HCT116 (cell line): ENCODE measurements at regions not wholly inside any gene's neighbourhood (a gene's known extent, or its start where the extent isn't known, plus 50 kb on each side); places are given as distances from the start of the nearest gene placed in this dataset.

Source experiments
- ATAC-seq: fragments of 200-7000 bp; cut with Tn5 transposase; 2 replicates; pipeline ENCODE4 v1.9.1; 2020; ENCODE audit warnings: mild to moderate bottlenecking, moderate library complexity
- BruUV-seq: library from RNA; stranded (reverse); fragments of 400-500 nt; replicated peaks from 2 replicates; lab custom pipeline; 2021; lab: Mats Ljungman, UMichigan
- CTCF ChIA-PET: fragments of 300-600 bp; sonication (Branson Sonifier 250); formaldehyde crosslinking; loops from one replicate; lab custom pipeline; 2021; ENCODE audit warnings: antibody characterized with exemption; lab: Charles Lee
- POLR2A ChIA-PET: fragments of 300-600, 350-600 bp; sonication (Branson Sonifier 250); formaldehyde crosslinking; loops from one replicate; lab custom pipeline; 2021; ENCODE audit warnings: antibody characterized with exemption; lab: Charles Lee
- RAD21 ChIA-PET, 2 experiments: fragments of 300-600 bp; sonication (Branson Sonifier 250); formaldehyde crosslinking; loops; one replicate each; lab custom pipeline; 2023; ENCODE audit warnings: low total read pairs in 2 of 2; ENCODE audit not compliant: uncharacterized antibody in 2 of 2, unreplicated experiment in 2 of 2, low non-redundant PET in 1 of 2; lab: Charles Lee
- DNase-seq: peaks from one replicate; pipeline ENCODE4 v3.0.0-alpha.2; 2010; ENCODE audit warnings: low read depth, low spot score
- H2AFZ ChIP-seq: fragments of 200-600 bp; shearing (Covaris generic), sonication (generic); 2 replicates; pipeline ENCODE4 v1.6.1; 2017; ENCODE audit warnings: low read depth, mixed run types, mixed read lengths, antibody characterized with exemption, low read length; ENCODE audit not compliant: poor library complexity, severe bottlenecking
- H3K27ac ChIP-seq: 2 replicates; pipeline ENCODE4 v1.5.1; 2012; ENCODE audit warnings: low read depth, low read length
- H3K27me3 ChIP-seq: fragments of 200-600 bp; sonication (generic); 2 replicates; pipeline ENCODE4 v1.6.1; 2016; ENCODE audit warnings: mixed run types, low read length, mixed read lengths; ENCODE audit not compliant: insufficient read depth
- H3K36me3 ChIP-seq, 2 experiments: fragments of 200-500 bp in 1 of 2; fragments of 200-600 bp in 1 of 2; sonication (Bioruptor generic) in 1 of 2; sonication (generic) in 1 of 2; 2 replicates each; pipeline versions ENCODE4 v1.5.1 to v1.6.1; 2014 to 2016; ENCODE audit warnings: low read length in 2 of 2, inconsistent platforms in 1 of 2, mixed read lengths in 1 of 2, mixed run types in 1 of 2; ENCODE audit not compliant: insufficient read depth in 2 of 2, control insufficient read depth in 1 of 2
- H3K4me1 ChIP-seq, 2 experiments: fragments of 200-600 bp in 1 of 2; sonication (generic) in 1 of 2; 2 replicates each; pipeline versions ENCODE4 v1.5.1 to v1.6.1; 2012 to 2017; ENCODE audit warnings: low read length in 2 of 2, inconsistent platforms in 1 of 2, mild to moderate bottlenecking in 1 of 2, mixed read lengths in 1 of 2, mixed run types in 1 of 2, moderate library complexity in 1 of 2; ENCODE audit not compliant: insufficient read depth in 2 of 2, control insufficient read depth in 1 of 2
- H3K4me2 ChIP-seq: fragments of 200-600 bp; sonication (generic); 2 replicates; pipeline ENCODE4 v1.6.1; 2017; ENCODE audit warnings: mixed run types, low read length, mixed read lengths
- H3K4me3 ChIP-seq, 2 experiments: fragments of 200-600 bp in 1 of 2; sonication (generic) in 1 of 2; replicated peaks in 1 of 2; 2 replicates each; pipeline ENCODE4 v1.5.1; 2011 to 2016; ENCODE audit warnings: low read length in 2 of 2, control low read depth in 1 of 2, low read depth in 1 of 2, mild to moderate bottlenecking in 1 of 2, mixed read lengths in 1 of 2, mixed run types in 1 of 2
- H3K79me2 ChIP-seq: fragments of 200-600 bp; sonication (generic); 2 replicates; pipeline ENCODE4 v1.6.1; 2017; ENCODE audit warnings: mild to moderate bottlenecking, mixed run types, low read length, moderate library complexity, mixed read lengths; ENCODE audit not compliant: insufficient read depth
- H3K9ac ChIP-seq: fragments of 200-600 bp; sonication (generic); 2 replicates; pipeline ENCODE4 v1.6.1; 2016; ENCODE audit warnings: low read length, mixed read lengths
- H3K9me2 ChIP-seq: fragments of 200-600 bp; sonication (generic), shearing (Covaris generic); 2 replicates; pipeline ENCODE4 v1.6.1; 2017; ENCODE audit warnings: mixed run types, mild to moderate bottlenecking, moderate library complexity; ENCODE audit not compliant: insufficient read depth
- H3K9me3 ChIP-seq, 2 experiments: fragments of 200-500 bp in 1 of 2; fragments of 200-600 bp in 1 of 2; sonication (Bioruptor generic) in 1 of 2; sonication (generic) in 1 of 2; 2 replicates each; pipeline ENCODE4 v1.6.1; 2014 to 2017; ENCODE audit warnings: low read length in 2 of 2, mixed read lengths in 2 of 2, inconsistent platforms in 1 of 2, low read depth in 1 of 2, mild to moderate bottlenecking in 1 of 2, mixed run types in 1 of 2, moderate library complexity in 1 of 2; ENCODE audit not compliant: control insufficient read depth in 1 of 2, insufficient read depth in 1 of 2
- H4K20me1 ChIP-seq: fragments of 200-600 bp; sonication (generic), shearing (Covaris generic); 2 replicates; pipeline ENCODE4 v1.6.1; 2017; ENCODE audit warnings: mixed run types, mild to moderate bottlenecking, moderate library complexity; ENCODE audit not compliant: insufficient read depth
- CTCF ChIP-seq, 3 experiments: fragments of 200-600 bp in 1 of 3; sonication (generic) in 1 of 3; IDR thresholded peaks in 2 of 3; conservative IDR thresholded peaks in 1 of 3; 2 replicates each; pipeline ENCODE4 v1.5.1; 2012 to 2017; ENCODE audit warnings: low read depth in 2 of 3, low read length in 2 of 3, antibody characterized with exemption in 1 of 3, borderline replicate concordance in 1 of 3, control low read depth in 1 of 3, mild to moderate bottlenecking in 1 of 3, mixed read lengths in 1 of 3, mixed run types in 1 of 3, moderate library complexity in 1 of 3; ENCODE audit not compliant: insufficient read depth in 1 of 3
- ELF1 ChIP-seq: IDR thresholded peaks from 2 replicates; pipeline ENCODE4 v1.6.1; 2012; ENCODE audit warnings: low read depth, borderline replicate concordance
- EZH2phosphoT487 ChIP-seq: fragments of 200-600 bp; IDR thresholded peaks from 2 replicates; pipeline ENCODE4 v1.6.1; 2018; ENCODE audit warnings: antibody characterized with exemption, borderline replicate concordance
- POLR2AphosphoS5 ChIP-seq: IDR thresholded peaks from 2 replicates; pipeline ENCODE4 v1.6.1; 2011; ENCODE audit warnings: mild to moderate bottlenecking, low read depth, low read length, moderate library complexity
- RAD21 ChIP-seq: IDR thresholded peaks from 2 replicates; pipeline ENCODE4 v1.6.1; 2012; ENCODE audit warnings: low read depth, mild to moderate bottlenecking
- SRF ChIP-seq: IDR thresholded peaks from 2 replicates; pipeline ENCODE4 v1.6.1; 2012; ENCODE audit warnings: low read depth
- intact Hi-C: fragments of 100-400 bp; cut with micrococcal nuclease; formaldehyde crosslinking; loops from 2 replicates; pipeline ENCODE4 v1.10.0; 2022
- TF ChIP-seq, protein P1 (sequence below): IDR thresholded peaks from 2 replicates; pipeline ENCODE4 v1.6.1; 2012
- TF ChIP-seq, protein P2 (sequence below): IDR thresholded peaks from 2 replicates; pipeline ENCODE4 v1.6.1; 2012; ENCODE audit warnings: low read depth

GRCh38 chr5:175181331-175181730 lies 262.7 kb downstream of the DRD1 start (continued):
- no peak for TF ChIP-seq POLR2AphosphoS5
- TF ChIP-seq CTCF (IDR thresholded peaks at IDR 0.05 in 2 of 3, conservative IDR thresholded peaks at IDR 0.05 in 1 of 3; ENCODE audit: borderline replicate concordance in 1 of 3, insufficient read depth in 1 of 3, low read depth in 2 of 3, low read length in 2 of 3): no peak
- TF ChIP-seq ELF1: no peak
- no peak for TF ChIP-seq RAD21
- no peak for TF ChIP-seq SRF
- no peak for TF ChIP-seq EZH2phosphoT487

- intact Hi-C loops: no loop called here
- Histone ChIP-seq H3K4me2 (no peak overlapping the region), H3K4me3 (no peak overlapping the region), H2AFZ (no peak overlapping the region), H3K36me3 (no peaks in the 10 kb centered on the region), H3K4me1 (no peaks in the 10 kb centered on the region), H3K9ac (no peak overlapping the region), H3K79me2 (no peaks in the 10 kb centered on the region), H4K20me1 (no peaks in the 10 kb centered on the region), H3K9me3 (no peaks in the 10 kb centered on the region), H3K9me2 (no peaks in the 10 kb centered on the region), H3K27ac (no peak overlapping the region), H3K27me3 (no peaks in the 10 kb centered on the region)
- TF ChIP-seq, protein P1, sequence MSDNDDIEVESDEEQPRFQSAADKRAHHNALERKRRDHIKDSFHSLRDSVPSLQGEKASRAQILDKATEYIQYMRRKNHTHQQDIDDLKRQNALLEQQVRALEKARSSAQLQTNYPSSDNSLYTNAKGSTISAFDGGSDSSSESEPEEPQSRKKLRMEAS: no peak
- TF ChIP-seq, protein P2, sequence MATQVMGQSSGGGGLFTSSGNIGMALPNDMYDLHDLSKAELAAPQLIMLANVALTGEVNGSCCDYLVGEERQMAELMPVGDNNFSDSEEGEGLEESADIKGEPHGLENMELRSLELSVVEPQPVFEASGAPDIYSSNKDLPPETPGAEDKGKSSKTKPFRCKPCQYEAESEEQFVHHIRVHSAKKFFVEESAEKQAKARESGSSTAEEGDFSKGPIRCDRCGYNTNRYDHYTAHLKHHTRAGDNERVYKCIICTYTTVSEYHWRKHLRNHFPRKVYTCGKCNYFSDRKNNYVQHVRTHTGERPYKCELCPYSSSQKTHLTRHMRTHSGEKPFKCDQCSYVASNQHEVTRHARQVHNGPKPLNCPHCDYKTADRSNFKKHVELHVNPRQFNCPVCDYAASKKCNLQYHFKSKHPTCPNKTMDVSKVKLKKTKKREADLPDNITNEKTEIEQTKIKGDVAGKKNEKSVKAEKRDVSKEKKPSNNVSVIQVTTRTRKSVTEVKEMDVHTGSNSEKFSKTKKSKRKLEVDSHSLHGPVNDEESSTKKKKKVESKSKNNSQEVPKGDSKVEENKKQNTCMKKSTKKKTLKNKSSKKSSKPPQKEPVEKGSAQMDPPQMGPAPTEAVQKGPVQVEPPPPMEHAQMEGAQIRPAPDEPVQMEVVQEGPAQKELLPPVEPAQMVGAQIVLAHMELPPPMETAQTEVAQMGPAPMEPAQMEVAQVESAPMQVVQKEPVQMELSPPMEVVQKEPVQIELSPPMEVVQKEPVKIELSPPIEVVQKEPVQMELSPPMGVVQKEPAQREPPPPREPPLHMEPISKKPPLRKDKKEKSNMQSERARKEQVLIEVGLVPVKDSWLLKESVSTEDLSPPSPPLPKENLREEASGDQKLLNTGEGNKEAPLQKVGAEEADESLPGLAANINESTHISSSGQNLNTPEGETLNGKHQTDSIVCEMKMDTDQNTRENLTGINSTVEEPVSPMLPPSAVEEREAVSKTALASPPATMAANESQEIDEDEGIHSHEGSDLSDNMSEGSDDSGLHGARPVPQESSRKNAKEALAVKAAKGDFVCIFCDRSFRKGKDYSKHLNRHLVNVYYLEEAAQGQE: no peak
- TF ChIP-seq SRF: no peak
- ChIA-PET CTCF (no interaction called here), RAD21 (no interaction called here), POLR2A (no interaction called here)
- no peak for ATAC-seq
- BruUV-seq: no TSS peak
- DNase-seq: no peak
These were observed 273.1 kb downstream of the DRD1 start for GRCh38 chr5:175170899-175171298.
